ENCODE measurements at regions not wholly inside any gene's neighbourhood (a gene's known extent, or its start where the extent isn't known, plus 50 kb on each side); places are given as distances from the start of the nearest gene placed in this dataset. TPM values are rescaled to one million over a fixed set of nuclear protein-coding genes. Genes with fewer than 3 reads are reported as not detected.

Small RNA genes lying in the stretch of these regions (microRNA-seq; reads per million reads assigned to microRNA genes)
- gene MIR1267 (ENCODE audit: borderline number of aligned reads, borderline replicate concordance): not detected
